ENCODE measurements at regions not wholly inside any gene's neighbourhood (a gene's known extent, or its start where the extent isn't known, plus 50 kb on each side); places are given as distances from the start of the nearest gene placed in this dataset.

GRCh38 chr10:24097751-24098207, 111.2 kb upstream of the KIAA1217 start:
- TF ChIP-seq CTCF (IDR thresholded peaks at IDR 0.05; ENCODE audit: low read depth, low read length): no peak
- no peak for TF ChIP-seq EZH2phosphoT487 (IDR thresholded peaks at IDR 0.05; ENCODE audit: low read depth)
